ENCODE measurements at regions not wholly inside any gene's neighbourhood (a gene's known extent, or its start where the extent isn't known, plus 50 kb on each side); places are given as distances from the start of the nearest gene placed in this dataset.

GRCh38 chr18:60892441-60892840 is 440.8 kb upstream of the CDH20 start:
- TF ChIP-seq POLR2AphosphoS5 (IDR thresholded peaks at IDR 0.05; ENCODE audit: low read depth, low read length) (no peak), POLR2A (IDR thresholded peaks at IDR 0.05; ENCODE audit: low read depth, low read length) (no peak), TAF1 (IDR thresholded peaks at IDR 0.05; ENCODE audit: borderline replicate concordance, low read depth, low read length) (no peak)
